ENCODE measurements at regions not wholly inside any gene's neighbourhood (a gene's known extent, or its start where the extent isn't known, plus 50 kb on each side); places are given as distances from the start of the nearest gene placed in this dataset.
A peak's percentile ranks its signal among the peaks of the same experiment; 100 is the strongest.

- H2AK5ac ChIP-seq (ENCODE audit: low read length, severe bottlenecking) = no peak overlapping the region
- H3K4me2 ChIP-seq (ENCODE audit: low read length, poor library complexity, severe bottlenecking) = no peak overlapping the region
- H3K36me3 ChIP-seq (ENCODE audit: control insufficient read depth in 1 of 2, insufficient read depth in 2 of 2, low read depth in 1 of 2, low read length in 2 of 2) = no peaks in the 10 kb centered on the region
- no peak overlapping the region for H2BK12ac ChIP-seq (ENCODE audit: low read length in 2 of 2)
- H4K8ac ChIP-seq (ENCODE audit: low read length) = no peak overlapping the region
- no peaks in the 10 kb centered on the region for H3K79me1 ChIP-seq (replicated peaks; ENCODE audit: low read length, poor library complexity, severe bottlenecking)
- H3K9me3 ChIP-seq (ENCODE audit: control insufficient read depth, low read length) = no peaks in the 10 kb centered on the region
- no peak overlapping the region for H2BK5ac ChIP-seq (ENCODE audit: low read depth, low read length, poor library complexity, severe bottlenecking)
- no peak overlapping the region for H3K23ac ChIP-seq (ENCODE audit: low read length in 2 of 2)
- no peak overlapping the region for H3K27ac ChIP-seq (ENCODE audit: low read length, poor library complexity, severe bottlenecking)
- H3K18ac ChIP-seq (ENCODE audit: low read depth in 1 of 2, low read length in 2 of 2) = no peak overlapping the region
- H3K27me3 ChIP-seq (ENCODE audit: control insufficient read depth in 1 of 2, insufficient read depth in 1 of 2, low read length in 2 of 2) = no peaks in the 10 kb centered on the region
- H3K9ac ChIP-seq (ENCODE audit: low read length) = no peak overlapping the region
- H2AFZ ChIP-seq (ENCODE audit: low read depth, low read length) = no peak overlapping the region
- H2BK15ac ChIP-seq (ENCODE audit: low read depth, poor library complexity, severe bottlenecking) = no peak overlapping the region
- no peak overlapping the region for H3K4me3 ChIP-seq (ENCODE audit: insufficient read depth in 1 of 2, low read depth in 1 of 2, low read length in 2 of 2)
- no peak overlapping the region for H4K91ac ChIP-seq (ENCODE audit: low read length)
- no peak overlapping the region for H2BK120ac ChIP-seq (ENCODE audit: low read depth, low read length)
- no peaks in the 10 kb centered on the region for H3K4me1 ChIP-seq (ENCODE audit: control insufficient read depth, insufficient read depth, low read depth, low read length)
- WGBS = 64% methylated on average over 2 of the region's 2 CpGs
- no peak overlapping the region for H3K14ac ChIP-seq (ENCODE audit: low read length in 2 of 2)
- no peak overlapping the region for H3K4ac ChIP-seq (ENCODE audit: low read depth in 1 of 2, low read length in 2 of 2)
- DNase-seq = no peak
Observed at GRCh38 chr1:222251847-222252246, 296.1 kb downstream of the HHIPL2 start.

GRCh38 chr1:222250376-222250775 is 297.5 kb downstream of the HHIPL2 start:
- Histone ChIP-seq H3K27me3 (ENCODE audit: control insufficient read depth in 1 of 2, insufficient read depth in 1 of 2, low read length in 2 of 2) (no peaks in the 10 kb centered on the region), H3K9me3 (ENCODE audit: control insufficient read depth, low read length) (no peaks in the 10 kb centered on the region), H3K79me1 (replicated peaks; ENCODE audit: low read length, poor library complexity, severe bottlenecking) (no peaks in the 10 kb centered on the region), H2BK5ac (ENCODE audit: low read depth, low read length, poor library complexity, severe bottlenecking) (no peak overlapping the region), H3K4me1 (ENCODE audit: control insufficient read depth, insufficient read depth, low read depth, low read length) (no peaks in the 10 kb centered on the region), H3K4ac (ENCODE audit: low read depth in 1 of 2, low read length in 2 of 2) (no peak overlapping the region), H2AFZ (ENCODE audit: low read depth, low read length) (no peak overlapping the region), H2BK15ac (ENCODE audit: low read depth, poor library complexity, severe bottlenecking) (no peak overlapping the region), H3K18ac (ENCODE audit: low read depth in 1 of 2, low read length in 2 of 2) (no peak overlapping the region), H3K14ac (ENCODE audit: low read length in 2 of 2) (no peak overlapping the region), H3K27ac (ENCODE audit: low read length, poor library complexity, severe bottlenecking) (no peak overlapping the region), H2AK5ac (ENCODE audit: low read length, severe bottlenecking) (no peak overlapping the region), H3K4me3 (ENCODE audit: insufficient read depth in 1 of 2, low read depth in 1 of 2, low read length in 2 of 2) (no peak overlapping the region), H3K23ac (ENCODE audit: low read length in 2 of 2) (no peak overlapping the region), H2BK12ac (ENCODE audit: low read length in 2 of 2) (no peak overlapping the region), H3K36me3 (ENCODE audit: control insufficient read depth in 1 of 2, insufficient read depth in 2 of 2, low read depth in 1 of 2, low read length in 2 of 2) (no peaks in the 10 kb centered on the region), H4K8ac (ENCODE audit: low read length) (no peak overlapping the region), H3K4me2 (ENCODE audit: low read length, poor library complexity, severe bottlenecking) (no peak overlapping the region), H3K9ac (ENCODE audit: low read length) (peak overlapping the region; percentile 9), H2BK120ac (ENCODE audit: low read depth, low read length) (no peak overlapping the region), H4K91ac (ENCODE audit: low read length) (no peak overlapping the region)
- peak; percentile 37 for DNase-seq

GRCh38 chr1:222247811-222248310 is 300.0 kb downstream of the HHIPL2 start:
- Histone ChIP-seq H3K4me3 (ENCODE audit: insufficient read depth in 1 of 2, low read depth in 1 of 2, low read length in 2 of 2) (no peak overlapping the region), H3K14ac (ENCODE audit: low read length in 2 of 2) (no peak overlapping the region), H2BK120ac (ENCODE audit: low read depth, low read length) (no peak overlapping the region), H3K4ac (ENCODE audit: low read depth in 1 of 2, low read length in 2 of 2) (no peak overlapping the region), H3K9ac (ENCODE audit: low read length) (no peak overlapping the region), H3K4me2 (ENCODE audit: low read length, poor library complexity, severe bottlenecking) (no peak overlapping the region), H3K27ac (ENCODE audit: low read length, poor library complexity, severe bottlenecking) (no peak overlapping the region), H4K8ac (ENCODE audit: low read length) (peak overlapping the region; percentile 61), H3K23ac (ENCODE audit: low read length in 2 of 2) (no peak overlapping the region), H3K4me1 (ENCODE audit: control insufficient read depth, insufficient read depth, low read depth, low read length) (no peaks in the 10 kb centered on the region), H2BK15ac (ENCODE audit: low read depth, poor library complexity, severe bottlenecking) (no peak overlapping the region), H2BK12ac (ENCODE audit: low read length in 2 of 2) (no peak overlapping the region), H2AK5ac (ENCODE audit: low read length, severe bottlenecking) (no peak overlapping the region), H2AFZ (ENCODE audit: low read depth, low read length) (no peak overlapping the region), H4K91ac (ENCODE audit: low read length) (no peak overlapping the region), H2BK5ac (ENCODE audit: low read depth, low read length, poor library complexity, severe bottlenecking) (no peak overlapping the region), H3K18ac (ENCODE audit: low read depth in 1 of 2, low read length in 2 of 2) (no peak overlapping the region), H3K9me3 (ENCODE audit: control insufficient read depth, low read length) (no peaks in the 10 kb centered on the region), H3K27me3 (ENCODE audit: control insufficient read depth in 1 of 2, insufficient read depth in 1 of 2, low read length in 2 of 2) (no peaks in the 10 kb centered on the region), H3K79me1 (replicated peaks; ENCODE audit: low read length, poor library complexity, severe bottlenecking) (no peaks in the 10 kb centered on the region), H3K36me3 (ENCODE audit: control insufficient read depth in 1 of 2, insufficient read depth in 2 of 2, low read depth in 1 of 2, low read length in 2 of 2) (no peaks in the 10 kb centered on the region)
- 92% methylated on average over 3 of the region's 3 CpGs for WGBS
- no peak for DNase-seq

- DNase-seq = no peak
- no peak overlapping the region for H2AFZ ChIP-seq (ENCODE audit: low read depth, low read length)
- no peak overlapping the region for H3K23ac ChIP-seq (ENCODE audit: low read length in 2 of 2)
- H3K4me2 ChIP-seq (ENCODE audit: low read length, poor library complexity, severe bottlenecking) = no peak overlapping the region
- H3K14ac ChIP-seq (ENCODE audit: low read length in 2 of 2) = no peak overlapping the region
- peak overlapping the region; percentile 19 for H2BK120ac ChIP-seq (ENCODE audit: low read depth, low read length)
- H3K36me3 ChIP-seq (ENCODE audit: control insufficient read depth in 1 of 2, insufficient read depth in 2 of 2, low read depth in 1 of 2, low read length in 2 of 2) = no peaks in the 10 kb centered on the region
- no peaks in the 10 kb centered on the region for H3K79me1 ChIP-seq (replicated peaks; ENCODE audit: low read length, poor library complexity, severe bottlenecking)
- 88% methylated on average over 1 of the region's 1 CpG for WGBS
- H2BK12ac ChIP-seq (ENCODE audit: low read length in 2 of 2) = no peak overlapping the region
- no peak overlapping the region for H3K27ac ChIP-seq (ENCODE audit: low read length, poor library complexity, severe bottlenecking)
- peak overlapping the region; percentile 50 for H4K91ac ChIP-seq (ENCODE audit: low read length)
- H2BK5ac ChIP-seq (ENCODE audit: low read depth, low read length, poor library complexity, severe bottlenecking) = no peak overlapping the region
- H3K9me3 ChIP-seq (ENCODE audit: control insufficient read depth, low read length) = no peaks in the 10 kb centered on the region
- peak overlapping the region; percentile 48 for H2BK15ac ChIP-seq (ENCODE audit: low read depth, poor library complexity, severe bottlenecking)
- no peak overlapping the region for H3K9ac ChIP-seq (ENCODE audit: low read length)
- peak overlapping the region; percentile 41 for H4K8ac ChIP-seq (ENCODE audit: low read length)
- no peak overlapping the region for H2AK5ac ChIP-seq (ENCODE audit: low read length, severe bottlenecking)
- no peaks in the 10 kb centered on the region for H3K27me3 ChIP-seq (ENCODE audit: control insufficient read depth in 1 of 2, insufficient read depth in 1 of 2, low read length in 2 of 2)
- H3K18ac ChIP-seq (ENCODE audit: low read depth in 1 of 2, low read length in 2 of 2) = peak overlapping the region in 1 of 2 experiments; percentile 21
- no peak overlapping the region for H3K4me3 ChIP-seq (ENCODE audit: insufficient read depth in 1 of 2, low read depth in 1 of 2, low read length in 2 of 2)
- H3K4ac ChIP-seq (ENCODE audit: low read depth in 1 of 2, low read length in 2 of 2) = no peak overlapping the region
- H3K4me1 ChIP-seq (ENCODE audit: control insufficient read depth, insufficient read depth, low read depth, low read length) = no peaks in the 10 kb centered on the region
Observed at GRCh38 chr1:222247081-222247480, 300.8 kb downstream of the HHIPL2 start.

Measured in mesenchymal stem cell (in vitro differentiated cells and primary cell).